Fibroblast of skin of left quadriceps (primary cell): ENCODE measurements at regions not wholly inside any gene's neighbourhood (a gene's known extent, or its start where the extent isn't known, plus 50 kb on each side); places are given as distances from the start of the nearest gene placed in this dataset.
"Not testable (repeated sequence)": the region's sequence is repeated elsewhere in the genome, so short reads cannot be mapped to it uniquely, and the experiment has no call there.

ENCODE experiments used
- DNase-seq, 2 experiments: peaks; one replicate each; pipeline ENCODE4 v3.0.0-alpha.2; 2013; ENCODE audit warnings: low read depth in 2 of 2

DNA sequence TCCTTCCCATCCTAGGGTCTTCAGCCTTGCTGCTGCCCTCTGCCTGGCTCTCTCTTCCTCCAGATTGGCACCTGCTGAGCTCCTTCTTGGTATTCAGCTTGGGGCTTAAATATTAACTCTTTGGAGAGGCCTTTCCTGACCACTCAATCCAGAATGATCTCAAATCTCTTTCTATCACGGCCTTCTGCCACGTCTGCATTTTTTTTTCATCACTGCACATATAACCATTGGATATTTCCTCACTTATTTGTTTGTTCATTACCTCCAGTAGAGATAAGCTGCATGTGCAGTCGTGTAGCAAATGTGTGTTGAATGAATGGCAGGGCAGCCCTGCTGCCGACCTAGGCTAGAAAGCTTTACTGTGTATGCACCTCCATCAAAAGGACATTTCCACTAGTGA lies 51.6 kb upstream of the MPP7 start:
- no peak for DNase-seq

GRCh38 chr10:28355376-28355775 lies 52.5 kb upstream of the MPP7 start:
- DNase-seq = no peak

- DNase-seq = no peak
Observed at GRCh38 chr10:28359334-28359733, 56.5 kb upstream of the MPP7 start.

DNA sequence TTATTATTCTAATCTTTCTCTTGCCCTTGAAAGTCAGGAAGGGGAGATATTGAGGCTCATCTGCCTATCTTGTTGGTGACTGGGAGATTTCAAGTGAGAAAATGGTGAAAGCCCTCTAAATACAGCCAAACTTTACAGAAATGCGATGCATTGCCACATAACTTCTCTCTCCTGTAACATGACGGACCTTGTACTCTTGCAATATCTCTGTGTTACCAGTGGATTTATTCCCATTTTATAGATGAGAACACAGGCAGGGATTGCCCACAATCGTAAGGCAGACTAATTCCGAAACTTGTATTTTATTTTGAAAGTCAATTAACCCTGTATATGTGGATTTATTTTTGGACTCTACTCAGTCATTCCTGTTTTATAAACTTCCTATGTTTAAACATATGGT lies 57.3 kb upstream of the MPP7 start:
- no peak for DNase-seq

- DNase-seq = no peak
Observed at GRCh38 chr10:28363376-28363775, 60.5 kb upstream of the MPP7 start.

DNA sequence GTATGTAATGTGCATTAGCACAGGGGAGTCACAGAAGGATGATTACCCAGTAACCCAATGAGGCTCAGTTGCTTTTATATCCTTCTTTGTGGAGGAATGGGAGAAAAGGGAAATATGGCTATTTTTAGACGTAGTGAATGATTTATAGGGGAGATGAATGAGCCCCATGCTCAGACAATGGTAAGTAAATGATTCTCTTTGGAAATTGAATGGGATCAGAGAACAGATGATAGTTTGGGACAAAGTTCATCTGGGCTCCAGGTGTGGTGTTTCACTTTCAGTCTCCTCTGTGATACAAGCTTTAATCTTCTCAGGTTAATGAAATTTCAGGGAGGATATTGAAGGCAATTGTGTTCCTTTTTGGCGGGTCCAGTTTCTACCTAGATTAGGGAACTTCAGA lies 63.0 kb upstream of the MPP7 start:
- no peak for DNase-seq

GRCh38 chr10:28366994-28367393 lies 64.1 kb upstream of the MPP7 start:
- DNase-seq = no peak

DNA sequence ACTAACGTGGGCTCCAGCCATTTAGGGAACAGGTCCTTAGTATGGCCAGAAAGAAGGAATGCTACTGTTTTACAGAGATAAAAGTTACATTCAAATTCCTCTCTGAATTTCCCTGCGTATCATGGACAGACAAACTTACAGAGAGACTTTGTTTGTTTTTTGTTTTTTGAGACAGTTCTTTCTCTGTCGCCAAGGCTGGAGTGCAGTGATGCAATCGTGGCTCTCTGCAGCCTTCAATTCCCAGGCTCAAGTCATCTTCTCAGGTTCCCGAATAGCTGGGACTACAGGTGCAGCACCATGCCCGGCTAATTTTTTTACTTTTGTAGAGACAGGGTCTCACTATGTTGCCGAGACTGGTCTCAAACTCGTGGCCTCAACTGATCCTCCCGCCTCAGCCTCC lies 64.5 kb upstream of the MPP7 start:
- DNase-seq = no peak

DNA sequence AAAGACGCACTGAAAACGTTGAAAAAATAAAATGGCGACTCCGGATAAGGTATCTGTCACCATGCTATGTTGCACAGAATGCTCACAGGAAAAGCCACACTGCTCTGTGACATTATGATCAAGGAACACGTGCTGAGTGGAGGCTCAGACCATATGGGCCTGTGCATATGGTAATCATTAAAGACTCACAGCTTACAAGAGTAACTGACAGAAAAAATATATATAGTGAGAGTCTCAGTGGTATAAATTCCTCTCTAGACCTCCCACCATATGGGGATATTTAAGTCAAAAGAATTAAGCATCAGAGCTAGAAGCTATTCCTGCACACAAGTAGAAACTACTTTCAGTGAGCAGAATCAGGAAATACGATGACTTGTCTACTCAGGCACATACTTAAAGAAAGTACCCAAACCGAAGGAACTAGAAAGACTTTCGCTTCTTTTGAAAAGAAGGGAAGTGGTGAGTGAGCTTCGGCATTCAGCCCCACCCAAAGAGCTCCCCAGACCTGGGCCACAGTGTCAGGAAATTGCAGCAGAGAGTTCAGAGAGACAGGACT lies 65.1 kb upstream of the MPP7 start:
- DNase-seq = peak; percentile 60 to 61

- DNase-seq = no peak
Observed at GRCh38 chr10:28370107-28370835, 67.4 kb upstream of the MPP7 start.

- not testable (repeated sequence) for DNase-seq
Observed at GRCh38 chr10:28371638-28372037, 68.8 kb upstream of the MPP7 start.

DNA sequence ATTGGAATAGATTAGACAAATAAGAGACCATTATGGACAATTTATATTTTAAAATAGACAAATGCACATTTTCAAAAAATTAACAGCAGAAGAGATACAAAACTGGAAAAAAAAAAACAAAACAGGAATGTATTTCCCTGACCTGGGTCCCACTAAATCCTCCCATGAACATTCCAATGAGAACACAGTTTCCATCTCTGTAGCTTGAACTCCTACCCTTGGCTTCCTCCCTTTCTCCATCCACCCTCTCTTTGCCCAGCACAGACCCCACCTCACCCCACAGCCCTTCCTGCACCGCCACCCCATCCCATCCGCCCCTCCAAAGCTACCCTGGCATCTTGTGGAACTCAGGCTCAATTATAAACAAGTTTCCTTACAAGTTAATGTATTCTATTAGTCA lies 71.2 kb upstream of the MPP7 start:
- DNase-seq = no peak

- no peak for DNase-seq
Observed at GRCh38 chr10:28375399-28376354, 72.8 kb upstream of the MPP7 start.

- DNase-seq = no peak
Observed at GRCh38 chr10:28378986-28379585, 76.2 kb upstream of the MPP7 start.

- DNase-seq = no peak
Observed at GRCh38 chr10:28381466-28381865, 78.6 kb upstream of the MPP7 start.

DNA sequence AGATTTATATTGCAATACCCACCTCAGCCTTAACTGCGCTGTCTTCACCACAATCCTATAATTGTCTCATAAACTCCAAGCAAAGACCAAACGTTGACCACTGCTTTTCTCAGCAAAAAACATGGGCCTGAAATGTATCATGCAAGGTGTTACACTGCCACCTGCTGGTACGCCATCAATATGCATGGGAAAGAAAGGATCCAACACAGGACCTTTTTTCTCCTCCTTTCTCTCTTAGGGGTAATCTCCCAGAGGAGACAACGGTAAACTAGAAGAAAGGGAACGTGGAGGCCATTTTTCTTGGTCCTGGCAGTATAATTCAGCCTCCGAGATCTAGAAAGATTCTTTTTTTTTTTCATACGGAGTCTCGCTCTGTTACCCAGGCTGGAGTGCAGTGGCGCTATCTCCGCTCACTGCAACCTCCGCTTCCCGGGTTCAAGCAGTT lies 79.1 kb upstream of the MPP7 start:
- peak; percentile 78 to 83 for DNase-seq

- peak; percentile 39 to 41 for DNase-seq
Observed at GRCh38 chr10:28382525-28383269, 79.8 kb upstream of the MPP7 start.

- no peak for DNase-seq
Observed at GRCh38 chr10:28384557-28384956, 81.7 kb upstream of the MPP7 start.

DNA sequence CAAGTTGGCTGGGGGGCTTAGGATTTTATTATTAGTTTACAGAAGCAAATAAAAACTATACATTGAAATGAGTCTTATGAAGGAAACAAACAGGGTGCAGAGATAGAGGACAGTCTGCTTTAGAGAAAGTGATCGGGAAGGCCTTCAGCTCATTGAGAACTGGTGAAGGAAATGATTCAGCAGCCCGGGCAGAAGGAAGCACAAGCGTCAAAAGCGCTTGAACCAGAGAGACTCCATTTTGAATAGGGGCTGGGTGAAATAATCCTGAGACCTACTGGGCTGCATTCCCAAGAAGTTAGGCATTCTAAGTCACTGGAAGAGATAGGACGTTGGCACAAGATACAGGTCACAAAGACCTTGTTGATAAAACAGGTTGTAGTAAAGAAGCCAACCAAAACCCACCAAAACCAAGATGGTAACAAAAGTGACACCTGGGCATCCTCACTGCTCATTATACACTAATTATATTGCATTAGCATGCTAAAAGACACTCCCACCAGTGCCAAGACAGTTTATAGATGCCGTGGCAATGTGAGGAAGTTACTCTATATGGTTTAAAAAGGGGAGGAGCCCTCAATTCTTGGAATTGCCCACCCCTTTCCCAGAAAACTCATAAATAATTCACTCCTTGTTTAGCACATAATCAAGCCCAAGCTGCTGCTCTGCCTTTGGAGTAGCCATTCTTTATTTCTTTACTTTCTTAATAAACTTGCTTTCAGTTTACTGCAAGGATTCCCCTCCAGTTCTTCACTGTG lies 83.1 kb upstream of the MPP7 start:
- DNase-seq = no peak

DNA sequence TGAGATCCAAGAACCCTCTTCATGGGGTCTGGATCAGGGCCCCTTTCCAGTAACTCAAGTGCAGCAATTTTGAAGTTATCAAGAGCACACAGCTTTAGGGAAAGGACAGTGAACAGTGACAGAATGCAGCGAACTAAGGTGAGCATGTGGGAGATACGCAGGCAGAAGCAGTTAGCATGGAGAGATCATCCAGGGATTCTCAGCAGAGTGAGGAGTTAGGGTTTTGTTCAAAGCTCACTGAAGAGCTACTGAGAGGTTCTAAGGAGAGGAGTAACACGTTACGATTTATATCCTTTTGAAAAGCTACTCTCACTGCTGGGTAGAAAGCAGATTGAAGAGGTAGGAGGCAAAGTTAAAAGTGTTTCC lies 83.6 kb upstream of the MPP7 start:
- no peak for DNase-seq

DNA sequence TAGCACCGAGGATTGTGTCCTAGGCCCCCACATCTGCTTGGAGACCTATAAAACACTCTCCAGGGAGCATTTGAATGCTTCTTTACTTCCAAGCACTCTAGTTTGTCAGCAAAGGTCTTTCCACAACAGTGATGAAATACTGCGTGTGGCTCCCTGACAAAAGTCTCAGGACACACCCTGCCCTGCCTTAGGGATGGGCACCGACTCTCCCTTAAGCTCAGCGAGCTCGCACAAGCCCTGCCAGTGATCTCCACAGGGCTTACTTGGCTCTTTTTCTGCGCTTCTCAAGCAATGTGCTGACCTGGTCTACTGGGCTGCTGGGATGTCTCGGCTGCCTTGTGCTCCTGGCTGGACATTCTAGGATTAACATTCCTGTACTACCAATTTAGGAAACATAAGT lies 84.3 kb upstream of the MPP7 start:
- DNase-seq = no peak
